GDM1 (cell line): ENCODE measurements at regions not wholly inside any gene's neighbourhood (a gene's known extent, or its start where the extent isn't known, plus 50 kb on each side); places are given as distances from the start of the nearest gene placed in this dataset.

Experiments used
- DNase-seq: peaks from one replicate; lab custom pipeline; 2025; lab: John Stamatoyannopoulos, UW

- no peak for DNase-seq
Observed at GRCh38 chr2:39514825-39515224, 77.7 kb upstream of the MAP4K3 start.

DNA sequence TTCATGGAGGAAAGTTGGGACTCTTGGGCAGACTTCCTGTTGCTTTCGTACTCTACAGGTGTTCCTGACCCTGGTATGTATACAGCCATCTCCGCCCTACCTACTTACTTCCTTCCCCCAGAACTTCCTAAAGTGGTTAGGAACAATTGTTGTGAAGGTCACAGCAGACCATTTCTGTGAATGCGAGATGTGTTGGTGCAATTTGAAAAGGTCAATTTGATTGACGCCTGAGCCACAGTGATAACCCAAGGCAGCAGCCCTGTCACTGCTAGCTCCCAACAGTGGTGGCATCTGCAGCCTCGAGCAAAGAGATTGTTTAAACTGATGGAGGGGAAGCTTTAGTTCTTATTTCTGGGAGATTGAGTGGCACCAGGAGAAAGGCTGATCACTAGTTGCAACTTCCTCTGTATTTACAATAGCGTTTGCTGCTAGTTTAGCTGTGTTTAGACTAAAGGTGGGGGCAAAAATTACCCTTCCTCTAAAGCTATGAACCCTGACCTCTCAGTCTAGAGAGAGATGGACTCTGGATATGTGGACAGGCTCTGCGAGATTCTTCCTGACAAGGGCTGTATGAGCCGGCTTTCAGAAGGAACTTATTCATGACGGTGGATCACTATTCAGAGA, 78.3 kb upstream of the MAP4K3 start:
- no peak for DNase-seq

DNA sequence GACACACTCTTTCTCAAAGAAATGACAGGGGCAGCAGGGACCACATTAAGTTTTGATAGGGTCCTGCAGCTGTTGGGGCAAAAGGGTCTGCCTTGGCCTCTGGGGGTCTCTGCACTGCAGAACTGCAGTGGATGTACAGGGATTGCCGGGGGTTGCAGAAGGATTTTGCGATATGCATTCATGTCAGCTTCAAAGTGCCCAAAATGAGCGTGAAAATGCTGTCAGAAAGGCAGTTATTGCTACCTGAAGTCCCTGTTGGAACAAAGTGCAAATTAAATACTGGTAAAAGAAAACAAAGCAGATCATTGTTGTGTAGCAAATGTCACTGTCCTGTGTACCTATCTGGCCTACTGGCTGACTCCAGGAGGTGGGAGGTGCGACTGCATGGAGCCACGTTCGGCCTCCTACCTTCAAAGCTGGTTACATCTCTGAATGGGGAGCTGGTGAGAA, 78.8 kb upstream of the MAP4K3 start:
- DNase-seq: no peak

DNA sequence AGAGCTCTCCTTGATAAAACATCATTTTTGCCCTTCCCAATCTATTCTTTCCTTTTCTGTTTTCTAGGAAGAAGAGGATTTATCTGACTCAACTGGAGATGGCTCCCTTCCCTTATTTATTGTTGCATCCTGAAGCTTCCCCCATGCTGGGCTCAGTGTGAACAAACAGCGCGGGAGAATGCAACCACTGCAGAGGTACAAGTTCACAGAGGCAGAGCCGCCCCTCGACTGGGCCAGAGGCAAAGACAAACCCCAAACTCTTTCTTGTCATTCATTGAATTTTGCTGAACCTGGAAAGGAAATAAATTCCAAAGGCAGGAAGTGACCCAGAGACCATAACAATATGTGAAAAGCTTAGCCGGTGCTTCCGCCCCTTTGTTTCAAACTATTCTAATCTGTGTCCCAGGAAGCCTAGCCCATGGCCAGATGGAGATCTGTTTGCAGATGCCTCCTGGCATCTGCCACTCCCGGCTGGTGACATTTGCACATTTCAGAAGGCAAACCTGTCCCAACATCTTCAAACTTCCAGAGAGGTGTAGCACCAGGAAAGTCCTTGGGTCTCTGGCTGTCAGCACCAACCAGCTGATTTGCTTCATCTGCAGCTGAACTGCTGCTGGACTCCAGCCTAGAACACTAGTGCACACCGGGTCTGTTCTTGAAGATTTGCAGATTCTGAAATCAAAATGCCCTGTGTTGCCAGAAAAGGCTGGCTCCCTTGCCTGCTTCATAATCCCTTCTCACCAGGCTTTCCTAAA, 79.4 kb upstream of the MAP4K3 start:
- DNase-seq: no peak

GRCh38 chr2:39517102-39517436, 80.0 kb upstream of the MAP4K3 start:
- DNase-seq: no peak

DNA sequence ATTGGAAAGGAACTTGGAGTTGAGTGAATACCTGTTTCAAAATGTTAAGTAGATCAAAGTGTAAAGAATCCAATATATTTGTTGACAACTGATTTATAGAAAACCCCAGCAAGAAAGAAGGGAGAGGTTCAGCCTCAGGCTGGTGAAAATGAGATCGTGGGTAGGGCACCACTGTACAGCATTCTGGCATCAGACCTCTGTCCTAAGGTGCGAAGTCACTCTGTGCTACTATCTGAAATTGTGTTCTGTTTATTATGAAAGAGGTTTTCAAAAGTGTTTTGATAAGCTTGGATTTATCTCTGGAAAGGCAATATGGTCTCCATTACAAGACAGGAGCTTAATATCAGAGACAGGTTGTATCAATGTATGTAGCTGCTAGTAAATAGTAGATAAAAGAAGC, 80.5 kb upstream of the MAP4K3 start:
- no peak for DNase-seq

DNA sequence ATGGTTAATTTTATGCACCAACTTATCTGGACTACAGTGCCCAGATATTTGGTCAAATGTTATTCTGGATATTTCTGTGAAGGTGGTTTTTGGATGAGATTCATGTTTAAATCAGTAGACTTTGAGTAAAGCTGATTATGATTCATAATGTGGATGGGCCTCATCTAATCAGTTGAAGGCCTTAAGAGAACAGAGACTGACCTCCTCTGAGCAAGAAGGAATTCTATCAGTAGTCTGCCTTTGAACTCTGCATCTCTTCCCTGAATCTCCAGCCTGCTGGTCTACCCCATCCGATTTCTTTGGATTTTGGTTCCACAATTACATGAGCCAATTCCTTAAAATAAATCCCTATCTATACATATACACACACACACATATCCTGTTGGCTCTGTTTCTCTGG, 82.8 kb upstream of the MAP4K3 start:
- no peak for DNase-seq

DNA sequence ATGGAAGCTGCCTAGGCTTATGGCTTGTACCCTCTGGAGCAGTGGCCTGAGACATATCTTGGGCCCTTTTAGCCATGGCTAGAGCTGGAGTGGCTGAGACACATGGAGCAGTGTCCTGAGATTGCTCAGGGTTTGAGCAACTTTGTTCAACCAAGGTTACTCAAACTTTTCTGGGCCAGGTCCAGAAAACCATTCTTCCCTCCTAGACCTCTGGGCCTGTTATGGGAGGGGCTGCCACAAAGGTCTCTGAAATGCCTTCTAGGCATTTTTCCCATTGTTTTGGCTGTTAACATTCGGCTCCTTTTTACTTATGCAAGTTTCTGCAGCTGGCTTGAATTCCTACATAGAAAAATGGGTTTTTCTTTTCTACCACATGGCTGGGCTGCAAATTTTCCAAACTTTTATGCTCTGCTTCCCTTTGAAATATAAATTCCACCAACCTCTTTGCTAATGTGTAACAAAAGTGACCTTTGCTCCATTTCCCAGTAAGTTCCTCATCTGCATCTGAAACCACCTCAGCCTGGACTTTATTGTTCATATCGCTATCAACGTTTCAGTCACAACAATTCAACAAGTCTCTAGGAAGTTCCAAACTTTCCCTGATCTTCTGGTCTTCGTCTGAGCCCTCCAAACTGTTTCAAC, 84.9 kb upstream of the MAP4K3 start:
- no peak for DNase-seq

DNA sequence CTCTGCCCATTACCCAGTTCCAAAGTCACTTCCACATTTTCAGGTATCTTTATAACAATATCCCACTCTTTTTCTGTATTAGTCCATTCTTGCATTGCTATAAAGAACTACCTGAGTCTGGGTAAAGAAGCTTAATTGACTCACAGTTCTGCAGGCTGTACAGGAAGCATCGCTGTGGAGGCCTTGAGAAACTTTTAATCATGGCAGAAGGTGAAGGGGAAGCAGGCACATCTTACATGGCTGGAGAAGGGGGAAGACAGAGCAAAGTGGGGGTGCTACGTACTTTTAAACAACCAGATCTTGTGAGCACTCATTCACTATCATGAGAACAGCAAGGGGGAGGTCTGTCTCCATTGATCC, 85.4 kb upstream of the MAP4K3 start:
- no peak for DNase-seq

- no peak for DNase-seq
Observed at GRCh38 chr2:39523308-39524044, 86.4 kb upstream of the MAP4K3 start.

DNA sequence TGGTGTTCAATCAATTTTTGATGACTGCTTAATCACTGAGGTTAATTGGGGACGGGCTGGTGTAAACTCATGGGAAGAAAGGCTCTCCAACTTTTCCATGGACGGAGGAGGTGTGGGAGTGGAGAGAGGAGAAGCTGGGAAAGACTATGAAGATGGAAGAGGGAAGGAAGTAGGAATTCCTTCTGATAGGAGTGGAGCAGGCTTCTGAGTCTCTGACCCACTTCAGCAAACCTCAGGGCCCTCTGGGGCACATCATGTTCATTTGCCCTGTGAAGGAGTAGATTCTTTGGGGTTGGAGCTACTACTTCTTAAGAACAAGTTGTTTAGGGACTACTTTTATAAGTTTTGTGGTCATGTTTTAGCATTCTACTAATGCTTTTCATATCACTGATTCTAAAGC, 87.0 kb upstream of the MAP4K3 start:
- DNase-seq: no peak

GRCh38 chr2:39524756-39525635, 87.9 kb upstream of the MAP4K3 start:
- no peak for DNase-seq

GRCh38 chr2:39525636-39526412, 88.7 kb upstream of the MAP4K3 start:
- no peak for DNase-seq

GRCh38 chr2:39528701-39529100, 91.6 kb upstream of the MAP4K3 start:
- no peak for DNase-seq

DNA sequence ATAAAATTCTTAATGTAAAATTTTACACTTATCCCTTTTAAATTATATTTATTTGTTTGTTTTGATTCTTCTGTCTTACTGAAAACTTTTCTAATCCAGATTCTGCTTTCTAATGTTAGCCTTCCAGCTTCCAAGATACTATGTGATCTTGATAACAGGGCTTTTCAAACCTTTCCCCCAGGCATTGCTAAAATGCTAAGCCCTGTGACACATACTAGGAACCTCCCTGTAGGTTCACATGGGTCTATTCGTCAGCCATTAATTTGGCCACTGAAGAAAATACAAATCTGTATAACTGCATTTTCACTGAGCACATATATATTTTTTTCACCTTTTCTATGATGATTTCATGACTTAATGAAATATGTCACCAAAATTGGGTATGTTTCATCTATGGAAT, 92.8 kb upstream of the MAP4K3 start:
- DNase-seq: no peak

GRCh38 chr2:39530411-39530866, 93.4 kb upstream of the MAP4K3 start:
- DNase-seq: no peak

DNA sequence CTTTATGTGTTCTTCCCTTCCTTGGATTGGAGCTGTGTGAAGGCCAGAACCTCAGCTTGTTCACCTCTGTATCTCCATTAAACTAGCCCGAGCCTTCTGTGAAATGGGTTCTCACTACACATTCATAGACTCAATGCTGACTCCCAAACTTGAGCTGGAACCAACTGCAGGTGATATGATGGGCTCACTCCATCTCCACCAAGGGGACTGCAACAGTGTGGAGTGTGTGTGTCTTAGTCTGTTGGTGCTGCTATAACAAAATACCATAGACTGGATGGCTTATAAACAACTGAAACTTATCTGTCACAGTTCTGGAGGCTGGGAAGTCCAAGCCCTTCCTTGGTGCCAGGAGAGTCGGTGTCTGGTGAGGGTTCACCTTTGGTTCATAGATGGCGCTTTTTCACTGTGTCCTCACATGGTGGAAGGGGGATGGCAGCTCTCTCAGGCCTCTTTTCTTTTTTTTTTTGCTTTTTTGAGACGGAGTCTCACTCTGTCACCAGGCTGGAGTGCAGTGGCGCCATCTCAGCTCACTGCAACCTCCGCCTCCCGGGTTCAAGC, 94.2 kb upstream of the MAP4K3 start:
- no peak for DNase-seq

- DNase-seq: no peak
Observed at GRCh38 chr2:39532933-39533332, 95.8 kb upstream of the MAP4K3 start.

DNA sequence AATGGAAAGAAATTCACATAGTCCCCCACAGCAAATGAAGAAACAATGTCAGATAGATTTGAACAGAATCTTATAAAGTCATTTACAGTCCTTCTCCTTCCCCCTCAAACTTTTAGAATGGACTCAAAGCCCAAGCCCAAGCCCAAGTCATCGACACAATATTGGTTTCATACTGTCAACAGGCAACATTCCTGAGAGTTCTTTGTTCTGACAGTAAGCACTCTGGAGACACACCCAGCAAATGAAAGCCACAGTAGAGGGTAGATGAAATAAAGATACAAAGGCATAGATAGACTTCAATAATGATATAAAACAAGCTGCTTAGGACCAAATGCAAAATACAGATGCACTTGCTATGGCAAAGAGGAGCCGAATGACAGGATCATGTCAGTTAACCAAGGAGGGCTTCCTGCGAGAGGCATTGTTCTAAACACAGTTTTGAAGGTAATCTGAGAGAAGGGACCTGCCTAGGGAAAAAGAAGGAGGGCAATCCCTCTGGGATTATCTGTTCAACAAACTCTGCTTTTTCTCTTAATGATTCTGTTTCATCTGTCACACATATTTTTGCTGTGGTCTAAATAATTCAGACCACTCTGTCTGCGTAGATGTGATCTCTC, 97.1 kb upstream of the MAP4K3 start:
- no peak for DNase-seq

DNA sequence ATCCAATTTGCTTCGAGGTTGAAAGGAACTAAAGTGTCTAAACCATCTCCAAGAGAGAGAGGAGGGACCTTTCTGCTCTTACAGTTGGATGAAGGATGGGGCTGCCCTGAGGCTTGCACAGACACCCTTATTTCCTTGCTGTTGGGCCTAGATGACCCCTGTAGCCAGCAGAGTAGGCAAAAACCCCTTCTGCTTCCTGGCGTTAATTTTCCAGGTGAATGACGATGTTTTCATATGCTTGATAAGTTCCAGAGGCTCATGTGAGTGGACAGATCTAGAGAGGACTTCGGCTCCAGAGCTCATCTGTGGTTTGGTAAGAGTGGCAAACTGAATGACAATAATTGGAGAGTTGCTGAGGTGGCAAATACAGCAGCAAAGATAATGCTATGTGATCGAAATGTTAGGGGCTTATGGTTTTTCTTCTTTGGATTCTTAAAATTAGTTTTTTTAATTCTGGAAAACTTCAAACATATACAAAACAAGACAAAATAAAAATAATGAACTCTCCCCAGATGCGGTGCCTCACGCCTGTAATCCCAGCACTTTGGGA, 98.6 kb upstream of the MAP4K3 start:
- no peak for DNase-seq
